Lung (tissue), 11 donors: ENCODE measurements at regions not wholly inside any gene's neighbourhood (a gene's known extent, or its start where the extent isn't known, plus 50 kb on each side); places are given as distances from the start of the nearest gene placed in this dataset.

ENCODE experiments used
- ATAC-seq: fragments of 200-7000 bp; cut with Tn5 transposase; one replicate; pipeline ENCODE4 v1.9.1; 2020; ENCODE audit warnings: moderate number of reproducible peaks; ENCODE audit not compliant: insufficient read depth, low FRiP score
- DNase-seq, 3 donors: peaks; one replicate each; pipeline ENCODE4 v3.0.0-alpha.2; 2013 to 2017
- H3K27ac ChIP-seq, 2 donors: one replicate each; pipeline ENCODE4 v1.5.1; 2013; ENCODE audit warnings: mild to moderate bottlenecking in 2 of 2, moderate library complexity in 2 of 2, control low read depth in 1 of 2, inconsistent platforms in 1 of 2, low read depth in 1 of 2, low read length in 1 of 2
- H3K27me3 ChIP-seq, 3 donors: one replicate each; pipeline ENCODE4 v1.5.1; 2013; ENCODE audit warnings: low read length in 2 of 3; ENCODE audit not compliant: control insufficient read depth in 3 of 3, insufficient read depth in 3 of 3
- H3K36me3 ChIP-seq, 4 donors: one replicate each; pipeline ENCODE4 v1.5.1; 2013; ENCODE audit warnings: low read length in 4 of 4, mild to moderate bottlenecking in 1 of 4, moderate library complexity in 1 of 4; ENCODE audit not compliant: control insufficient read depth in 4 of 4, insufficient read depth in 4 of 4
- H3K4me1 ChIP-seq, 5 donors: one replicate each; pipeline ENCODE4 v1.5.1; 2013; ENCODE audit warnings: low read length in 5 of 5, mild to moderate bottlenecking in 2 of 5, moderate library complexity in 1 of 5; ENCODE audit not compliant: control insufficient read depth in 5 of 5, insufficient read depth in 5 of 5
- H3K4me3 ChIP-seq: one replicate; pipeline ENCODE4 v1.5.1; 2013; ENCODE audit warnings: mild to moderate bottlenecking, control low read depth, moderate library complexity
- H3K9ac ChIP-seq, 2 donors: one replicate each; pipeline ENCODE4 v1.5.1; 2013; ENCODE audit warnings: low read length in 2 of 2, control low read depth in 1 of 2; ENCODE audit not compliant: insufficient read depth in 1 of 2
- H3K9me3 ChIP-seq, 4 donors: one replicate each; pipeline ENCODE4 v1.5.1; 2013; ENCODE audit warnings: low read length in 3 of 4, mild to moderate bottlenecking in 1 of 4, moderate library complexity in 1 of 4; ENCODE audit not compliant: control insufficient read depth in 4 of 4, insufficient read depth in 3 of 4
- WGBS, 2 donors: extraction: QIAGEN DNeasy Blood & Tissue Kit; methylation state at CpG; one replicate each; pipeline ENCODE4 v1.1.7; 2013; 5-methylcytosine and 5-hydroxymethylcytosine counted together
- TF ChIP-seq, protein P1 (sequence below): IDR thresholded peaks from 2 replicates; pipeline ENCODE4 v1.5.1; 2012; ENCODE audit warnings: mild to moderate bottlenecking; ENCODE audit errors: control extremely low read depth, extremely low read depth
- donor health status: control.
- donor health status: control.
- donor health status: Bipolar disorder and iron deficiency.
- donor health status: healthy.
- donor health status: DM: yes; HTN: yes; CAD: no.

DNA sequence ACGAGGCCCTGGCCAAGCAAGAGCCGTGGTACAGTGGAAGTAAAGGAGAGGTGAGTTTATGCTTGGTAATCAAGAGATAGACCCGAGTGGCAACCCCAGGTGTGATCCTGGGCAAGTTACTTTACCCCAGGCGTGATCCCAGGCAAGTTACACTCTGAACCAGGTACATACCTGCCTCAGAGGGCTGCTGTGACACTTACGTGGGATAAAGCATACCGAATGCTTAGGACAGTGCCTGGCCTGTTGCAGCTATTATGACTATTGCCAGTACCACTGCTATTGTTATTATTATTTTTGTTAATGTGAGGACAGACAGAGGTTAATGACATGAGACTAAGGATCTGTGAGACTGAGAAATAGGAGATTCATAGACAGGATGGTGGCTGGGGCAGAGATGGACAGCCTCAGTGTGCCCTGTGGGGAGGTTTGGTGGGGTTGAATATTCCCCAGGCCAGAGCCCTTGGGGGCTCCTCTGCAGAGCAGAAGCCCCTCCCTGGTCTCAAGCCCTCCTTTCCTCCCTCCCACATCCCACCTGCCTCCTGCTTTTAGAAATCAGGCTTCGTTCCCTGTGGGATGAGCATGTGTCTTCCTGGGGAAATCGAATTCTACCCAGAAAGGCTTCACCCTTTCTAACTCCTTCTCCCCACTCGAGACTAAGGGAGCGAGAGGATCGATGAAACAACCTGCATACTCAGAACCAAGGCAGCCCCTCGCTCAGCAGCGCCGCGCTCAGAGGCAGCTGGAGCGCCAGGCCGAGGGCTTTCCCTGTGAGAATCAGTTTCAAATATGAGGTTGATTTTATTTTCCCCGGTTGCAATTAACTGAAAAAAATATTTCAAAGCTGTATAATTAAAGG, 62.0 kb upstream of the SIX3 start:
- H3K4me3 ChIP-seq: no peak overlapping the region
- DNase-seq: no peak
- H3K27me3 ChIP-seq: peaks cover 3 to 49% (median 15%) of the 10 kb centered on the region in 3 donors
- TF ChIP-seq, protein P1, sequence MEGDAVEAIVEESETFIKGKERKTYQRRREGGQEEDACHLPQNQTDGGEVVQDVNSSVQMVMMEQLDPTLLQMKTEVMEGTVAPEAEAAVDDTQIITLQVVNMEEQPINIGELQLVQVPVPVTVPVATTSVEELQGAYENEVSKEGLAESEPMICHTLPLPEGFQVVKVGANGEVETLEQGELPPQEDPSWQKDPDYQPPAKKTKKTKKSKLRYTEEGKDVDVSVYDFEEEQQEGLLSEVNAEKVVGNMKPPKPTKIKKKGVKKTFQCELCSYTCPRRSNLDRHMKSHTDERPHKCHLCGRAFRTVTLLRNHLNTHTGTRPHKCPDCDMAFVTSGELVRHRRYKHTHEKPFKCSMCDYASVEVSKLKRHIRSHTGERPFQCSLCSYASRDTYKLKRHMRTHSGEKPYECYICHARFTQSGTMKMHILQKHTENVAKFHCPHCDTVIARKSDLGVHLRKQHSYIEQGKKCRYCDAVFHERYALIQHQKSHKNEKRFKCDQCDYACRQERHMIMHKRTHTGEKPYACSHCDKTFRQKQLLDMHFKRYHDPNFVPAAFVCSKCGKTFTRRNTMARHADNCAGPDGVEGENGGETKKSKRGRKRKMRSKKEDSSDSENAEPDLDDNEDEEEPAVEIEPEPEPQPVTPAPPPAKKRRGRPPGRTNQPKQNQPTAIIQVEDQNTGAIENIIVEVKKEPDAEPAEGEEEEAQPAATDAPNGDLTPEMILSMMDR: no peak
- no peak overlapping the region for H3K27ac ChIP-seq
- no peak for ATAC-seq
- no peaks in the 10 kb centered on the region for H3K4me1 ChIP-seq
- peaks cover 0 to 4% (median 1%) of the 10 kb centered on the region in 4 donors for H3K9me3 ChIP-seq
- WGBS, 2 donors: 72 to 81% methylated on average over 18 of the region's 18 CpGs
- no peaks in the 10 kb centered on the region for H3K36me3 ChIP-seq
- no peak overlapping the region for H3K9ac ChIP-seq

DNA sequence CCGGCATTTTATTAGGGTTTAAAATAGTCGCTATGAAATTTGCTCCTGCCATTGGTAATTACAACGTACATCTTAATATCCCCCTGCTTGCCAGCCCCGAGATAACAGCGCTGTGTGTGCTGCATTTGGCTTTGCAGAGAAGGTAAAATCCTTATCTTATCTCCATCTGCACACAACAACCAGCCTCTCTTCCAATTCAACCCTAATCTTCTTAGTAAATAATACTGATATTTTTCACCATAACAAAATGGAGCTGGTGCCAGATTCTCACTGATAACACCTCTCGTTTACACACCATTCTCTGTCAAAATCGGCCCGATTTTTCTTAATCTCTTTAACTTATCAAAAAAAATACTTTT, 61.4 kb upstream of the SIX3 start:
- WGBS, 2 donors: 60 to 66% methylated on average over 8 of the region's 8 CpGs
- no peak overlapping the region for H3K4me3 ChIP-seq
- no peaks in the 10 kb centered on the region for H3K36me3 ChIP-seq
- ATAC-seq: no peak
- no peaks in the 10 kb centered on the region for H3K4me1 ChIP-seq
- H3K9ac ChIP-seq: no peak overlapping the region
- DNase-seq: no peak
- no peak overlapping the region for H3K27ac ChIP-seq
- H3K9me3 ChIP-seq: peaks cover 0 to 4% (median 1%) of the 10 kb centered on the region in 4 donors
- peaks cover 2 to 49% (median 21%) of the 10 kb centered on the region in 3 donors for H3K27me3 ChIP-seq
- TF ChIP-seq, protein P1: no peak

DNA sequence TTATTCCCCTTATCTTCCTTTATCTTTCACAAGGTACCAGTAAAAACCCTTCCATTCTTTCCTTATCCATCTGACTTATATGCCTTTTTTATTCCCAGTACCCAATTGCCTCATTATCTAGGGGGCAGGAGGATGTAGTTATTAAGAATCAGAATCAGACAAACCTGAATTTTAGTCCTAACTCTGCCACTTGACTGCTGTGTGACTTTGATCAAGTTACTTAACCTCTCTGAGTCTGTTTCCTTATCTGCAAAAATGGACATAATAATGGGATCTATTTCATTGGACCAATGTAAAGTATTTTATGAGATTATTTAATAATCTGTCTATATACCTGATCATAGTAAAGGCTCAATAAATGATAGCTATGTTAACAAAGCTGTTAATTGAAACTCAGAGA, 59.6 kb upstream of the SIX3 start:
- no peak for ATAC-seq
- Histone ChIP-seq H3K27me3 (peaks cover 0 to 52% (median 22%) of the 10 kb centered on the region in 3 donors), H3K36me3 (no peaks in the 10 kb centered on the region), H3K9ac (no peak overlapping the region), H3K9me3 (peaks cover 0 to 3% (median 0%) of the 10 kb centered on the region in 4 donors), H3K27ac (no peak overlapping the region), H3K4me1 (peaks cover 0 to 3% (median 0%) of the 10 kb centered on the region in 5 donors), H3K4me3 (no peak overlapping the region)
- TF ChIP-seq, protein P1: no peak
- DNase-seq: no peak
